Heart left ventricle (tissue), 13 donors: ENCODE measurements at regions not wholly inside any gene's neighbourhood (a gene's known extent, or its start where the extent isn't known, plus 50 kb on each side); places are given as distances from the start of the nearest gene placed in this dataset.

Experiments
- POLR2A ChIP-seq, 2 donors: fragments of 450-650 bp; IDR thresholded peaks; one replicate each; pipeline ENCODE4 v1.6.1; 2017; ENCODE audit warnings: antibody characterized with exemption in 2 of 2, mild to moderate bottlenecking in 2 of 2, moderate library complexity in 2 of 2
- TF ChIP-seq, protein P1 (sequence below), 12 donors: fragments of 200-600 bp; sonication (generic) in 4 of 12; IDR thresholded peaks; one replicate each; pipeline versions ENCODE4 v1.5.0 to v1.8.0; 2018 to 2022; ENCODE audit warnings: antibody characterized with exemption in 12 of 12, mild to moderate bottlenecking in 5 of 12
- donor health status: ischemic (EF 13 %, LVEDD 7.1; RV severe dilation, severe dysfunction).
- donor health status: DM: no; HTN: yes; CAD: no.
- donor health status: DM: no; HTN: no; CAD: no.
- donor health status: ischemic (EF 25% LVEDD 6.9; RV normal size, moderate dysfunction).
- donor health status: ischemic (EF 25% LVEDD 5.7; RV mildly dilated, moderate dysfunction).
- donor health status: ischemic (EF 35%, LVEDD 5.7; RV mildly dilated, moderate dysfunction).
- donor health status: nonischemic (EF 11% LVEDD 7.7; RV severe dilation, severe dysfunction).
- donor health status: DM: yes; HTN: yes; CAD: no.
- donor health status: PGD.
- donor health status: ischemic (EF 29% LVEDD 5.4; RV normal size, mild dysfunction).
- donor health status: nonischemic (EF 23%, LVEDD 6.1; RV moderate dilation, normal function).

DNA sequence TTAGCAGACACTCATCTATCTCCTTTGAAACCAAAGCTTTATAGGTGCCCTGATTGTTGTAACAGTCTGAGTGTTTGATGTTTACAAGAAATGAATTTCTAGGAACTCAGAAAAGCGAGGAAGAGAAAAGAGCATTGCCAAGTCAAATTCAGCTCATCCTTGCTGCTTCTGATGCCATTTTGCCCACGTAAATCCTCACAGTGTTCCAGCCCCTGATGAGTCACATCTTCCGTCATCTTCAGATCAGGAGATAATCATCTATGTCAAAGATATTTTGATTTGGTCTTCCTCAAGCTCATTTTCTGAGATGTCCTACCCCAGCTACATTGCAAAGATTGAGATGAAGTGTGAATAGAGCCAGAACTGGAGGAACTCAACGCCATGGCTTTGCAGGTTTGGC, 426.2 kb downstream of the BMP2 start:
- TF ChIP-seq, protein P1, sequence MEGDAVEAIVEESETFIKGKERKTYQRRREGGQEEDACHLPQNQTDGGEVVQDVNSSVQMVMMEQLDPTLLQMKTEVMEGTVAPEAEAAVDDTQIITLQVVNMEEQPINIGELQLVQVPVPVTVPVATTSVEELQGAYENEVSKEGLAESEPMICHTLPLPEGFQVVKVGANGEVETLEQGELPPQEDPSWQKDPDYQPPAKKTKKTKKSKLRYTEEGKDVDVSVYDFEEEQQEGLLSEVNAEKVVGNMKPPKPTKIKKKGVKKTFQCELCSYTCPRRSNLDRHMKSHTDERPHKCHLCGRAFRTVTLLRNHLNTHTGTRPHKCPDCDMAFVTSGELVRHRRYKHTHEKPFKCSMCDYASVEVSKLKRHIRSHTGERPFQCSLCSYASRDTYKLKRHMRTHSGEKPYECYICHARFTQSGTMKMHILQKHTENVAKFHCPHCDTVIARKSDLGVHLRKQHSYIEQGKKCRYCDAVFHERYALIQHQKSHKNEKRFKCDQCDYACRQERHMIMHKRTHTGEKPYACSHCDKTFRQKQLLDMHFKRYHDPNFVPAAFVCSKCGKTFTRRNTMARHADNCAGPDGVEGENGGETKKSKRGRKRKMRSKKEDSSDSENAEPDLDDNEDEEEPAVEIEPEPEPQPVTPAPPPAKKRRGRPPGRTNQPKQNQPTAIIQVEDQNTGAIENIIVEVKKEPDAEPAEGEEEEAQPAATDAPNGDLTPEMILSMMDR (IDR thresholded peaks at IDR 0.05), result no peak
- TF ChIP-seq POLR2A (IDR thresholded peaks at IDR 0.05), result no peak
